IMR-90 (cell line): ENCODE measurements at regions not wholly inside any gene's neighbourhood (a gene's known extent, or its start where the extent isn't known, plus 50 kb on each side); places are given as distances from the start of the nearest gene placed in this dataset.

Experiments used
- ATAC-seq: fragments of 200-7000 bp; cut with Tn5 transposase; 2 replicates; pipeline ENCODE4 v1.9.1; 2020; ENCODE audit warnings: low read depth, mild to moderate bottlenecking, moderate library complexity
- BruUV-seq: library from RNA; stranded (reverse); fragments of 400-500 nt; replicated peaks from 2 replicates; lab custom pipeline; 2021; lab: Mats Ljungman, UMichigan
- CTCF ChIA-PET: fragments of 300-600 bp; formaldehyde crosslinking; extraction: SDS; loops from one replicate; lab custom pipeline; 2021; ENCODE audit warnings: antibody characterized with exemption; lab: Yijun Ruan, JAX
- POLR2A ChIA-PET: fragments of 300-600 bp; sonication (Branson Sonifier 250); formaldehyde crosslinking; loops from one replicate; lab custom pipeline; 2022; ENCODE audit warnings: antibody characterized with exemption; ENCODE audit not compliant: unreplicated experiment; lab: Charles Lee
- DNase-seq: peaks from one replicate; pipeline ENCODE4 v3.0.0; 2013
- H2AFZ ChIP-seq: replicated peaks from 2 replicates; pipeline ENCODE3; 2013; ENCODE audit warnings: low read length, mild to moderate bottlenecking; ENCODE audit not compliant: poor library complexity
- H2AK5ac ChIP-seq: 2 replicates; pipeline ENCODE4 v1.6.1; 2013; ENCODE audit warnings: low read depth, low read length, inconsistent platforms
- H2AK9ac ChIP-seq: replicated peaks from 2 replicates; pipeline ENCODE3; 2013; ENCODE audit warnings: mild to moderate bottlenecking, low read depth, low read length, moderate library complexity; ENCODE audit not compliant: poor library complexity
- H2BK120ac ChIP-seq: 2 replicates; pipeline ENCODE4 v1.6.1; 2013; ENCODE audit warnings: low read depth, low read length, inconsistent platforms
- H2BK15ac ChIP-seq: 3 replicates; pipeline ENCODE4 v1.6.1; 2013; ENCODE audit warnings: low read depth, low read length, inconsistent platforms
- H2BK20ac ChIP-seq: 2 replicates; pipeline ENCODE4 v1.6.1; 2013; ENCODE audit warnings: low read depth, mild to moderate bottlenecking, inconsistent platforms, low read length, moderate library complexity
- H2BK5ac ChIP-seq: 2 replicates; pipeline ENCODE4 v1.6.1; 2013; ENCODE audit warnings: mild to moderate bottlenecking, low read depth, low read length, inconsistent platforms; ENCODE audit not compliant: poor library complexity, severe bottlenecking
- H3K14ac ChIP-seq: replicated peaks from 2 replicates; pipeline ENCODE4 v1.6.1; 2013; ENCODE audit warnings: low read depth, low read length, inconsistent platforms
- H3K18ac ChIP-seq: 2 replicates; pipeline ENCODE4 v1.6.1; 2013; ENCODE audit warnings: low read depth, low read length, control low read depth
- H3K23ac ChIP-seq: 2 replicates; pipeline ENCODE4 v1.6.1; 2013; ENCODE audit warnings: low read depth, low read length, inconsistent platforms
- H3K27ac ChIP-seq: 2 replicates; pipeline ENCODE4 v1.5.1; 2013; ENCODE audit warnings: mild to moderate bottlenecking, control low read depth, low read length; ENCODE audit not compliant: insufficient read depth
- H3K27me3 ChIP-seq: 2 replicates; pipeline ENCODE4 v1.6.1; 2013; ENCODE audit warnings: low read length; ENCODE audit not compliant: control insufficient read depth, insufficient read depth
- H3K36me3 ChIP-seq: 2 replicates; pipeline ENCODE4 v1.6.1; 2013; ENCODE audit warnings: low read length, mixed read lengths; ENCODE audit not compliant: control insufficient read depth, insufficient read depth
- H3K4ac ChIP-seq: 2 replicates; pipeline ENCODE4 v1.6.1; 2013; ENCODE audit warnings: low read depth, low read length, inconsistent platforms
- H3K4me1 ChIP-seq: 2 replicates; pipeline ENCODE4 v1.6.1; 2013; ENCODE audit warnings: low read length, mixed read lengths; ENCODE audit not compliant: control insufficient read depth, insufficient read depth
- H3K4me2 ChIP-seq: 2 replicates; pipeline ENCODE4 v1.6.1; 2013; ENCODE audit warnings: low read depth, mild to moderate bottlenecking, control low read depth, low read length, moderate library complexity
- H3K4me3 ChIP-seq: 2 replicates; pipeline ENCODE4 v1.5.1; 2013; ENCODE audit warnings: low read depth, mild to moderate bottlenecking, control low read depth, low read length, moderate library complexity; ENCODE audit not compliant: insufficient read depth
- H3K56ac ChIP-seq: 2 replicates; pipeline ENCODE4 v1.6.1; 2013; ENCODE audit warnings: low read length, inconsistent platforms; ENCODE audit not compliant: insufficient read depth; ENCODE audit errors: extremely low read depth
- H3K79me1 ChIP-seq, 2 experiments: 2 replicates each; pipeline ENCODE4 v1.6.1; 2013; ENCODE audit warnings: low read length in 2 of 2, inconsistent platforms in 1 of 2, low read depth in 1 of 2
- H3K9ac ChIP-seq: 2 replicates; pipeline ENCODE4 v1.6.1; 2013; ENCODE audit warnings: low read depth, low read length, control low read depth
- H3K9me1 ChIP-seq: 2 replicates; pipeline ENCODE4 v1.6.1; 2013; ENCODE audit warnings: low read length, inconsistent platforms; ENCODE audit not compliant: insufficient read depth
- H3K9me3 ChIP-seq: 2 replicates; pipeline ENCODE4 v1.6.1; 2013; ENCODE audit warnings: low read length; ENCODE audit not compliant: control insufficient read depth, insufficient read depth
- H4K20me1 ChIP-seq: 2 replicates; pipeline ENCODE4 v1.6.1; 2013; ENCODE audit warnings: low read length, inconsistent platforms; ENCODE audit not compliant: insufficient read depth
- H4K5ac ChIP-seq: 2 replicates; pipeline ENCODE4 v1.6.1; 2013; ENCODE audit warnings: mild to moderate bottlenecking, low read depth, low read length, control low read depth
- H4K8ac ChIP-seq, 2 experiments: 2 replicates each; pipeline ENCODE4 v1.6.1; 2013; ENCODE audit warnings: low read depth in 2 of 2, low read length in 2 of 2, control low read depth in 1 of 2, inconsistent platforms in 1 of 2
- H4K91ac ChIP-seq: 2 replicates; pipeline ENCODE4 v1.6.1; 2013; ENCODE audit warnings: low read depth, low read length, inconsistent platforms; ENCODE audit not compliant: insufficient read depth
- BHLHE40 ChIP-seq: fragments of 150-350 bp; IDR thresholded peaks from 2 replicates; pipeline ENCODE4 v1.6.1; 2016; ENCODE audit warnings: mild to moderate bottlenecking, low read depth, low read length
- CEBPB ChIP-seq: IDR thresholded peaks from 2 replicates; pipeline ENCODE4 v1.6.1; 2012; ENCODE audit warnings: low read depth, low read length, improper control_type of control experiment
- CHD1 ChIP-seq: IDR thresholded peaks from 2 replicates; pipeline ENCODE4 v1.6.1; 2012; ENCODE audit warnings: low read depth, low read length, improper control_type of control experiment
- CTCF ChIP-seq: conservative IDR thresholded peaks from 2 replicates; pipeline ENCODE4 v1.5.1; 2012; ENCODE audit warnings: mild to moderate bottlenecking, low read depth, low read length, improper control_type of control experiment
- ELK1 ChIP-seq: fragments of 150-350 bp; IDR thresholded peaks from 2 replicates; pipeline ENCODE4 v1.6.1; 2016; ENCODE audit warnings: low read depth, mild to moderate bottlenecking, low read length, moderate library complexity, borderline replicate concordance
- FOS ChIP-seq: fragments of 150-350 bp; IDR thresholded peaks from 2 replicates; pipeline ENCODE4 v1.6.1; 2016; ENCODE audit warnings: low read depth, low read length
- MAFK ChIP-seq: IDR thresholded peaks from 2 replicates; pipeline ENCODE4 v1.6.1; 2012; ENCODE audit warnings: low read depth, low read length, improper control_type of control experiment
- MAZ ChIP-seq: IDR thresholded peaks from 2 replicates; pipeline ENCODE4 v1.6.1; 2012; ENCODE audit warnings: low read depth, mild to moderate bottlenecking, low read length, improper control_type of control experiment, moderate library complexity, borderline replicate concordance
- MXI1 ChIP-seq: IDR thresholded peaks from 2 replicates; pipeline ENCODE4 v1.6.1; 2012; ENCODE audit warnings: low read depth, mild to moderate bottlenecking, low read length, moderate library complexity, borderline replicate concordance
- NFE2L2 ChIP-seq: fragments of 150-350 bp; IDR thresholded peaks from 2 replicates; pipeline ENCODE4 v1.6.1; 2016; ENCODE audit warnings: low read depth, mild to moderate bottlenecking, low read length
- RAD21 ChIP-seq: IDR thresholded peaks from 2 replicates; pipeline ENCODE4 v1.6.1; 2012; ENCODE audit warnings: low read length, improper control_type of control experiment
- RCOR1 ChIP-seq: IDR thresholded peaks from 2 replicates; pipeline ENCODE4 v1.6.1; 2012; ENCODE audit warnings: mild to moderate bottlenecking, low read length, improper control_type of control experiment; ENCODE audit not compliant: insufficient replicate concordance
- RFX5 ChIP-seq: IDR thresholded peaks from 2 replicates; pipeline ENCODE4 v1.8.0; 2012; ENCODE audit warnings: low read depth, mild to moderate bottlenecking, low read length, moderate library complexity
- SMC3 ChIP-seq: fragments of 150-350 bp; IDR thresholded peaks from 2 replicates; pipeline ENCODE4 v1.6.1; 2016; ENCODE audit warnings: low read depth, mild to moderate bottlenecking, antibody characterized with exemption, low read length, moderate library complexity
- USF2 ChIP-seq: fragments of 150-350 bp; IDR thresholded peaks from 2 replicates; pipeline ENCODE4 v1.6.1; 2017; ENCODE audit warnings: mild to moderate bottlenecking, antibody characterized with exemption, low read length, low read depth
- WGBS, 2 experiments: methylation state at CpG; one replicate each; pipeline versions ENCODE4 v1.1.5 to v1.1.7; 2013; ENCODE audit warnings: missing lambda C conversion rate in 2 of 2; ENCODE audit not compliant: insufficient read length in 1 of 2; ENCODE audit errors: extremely low coverage in 2 of 2; 5-methylcytosine and 5-hydroxymethylcytosine counted together
- dilution Hi-C: fragments of 300-500 bp; cut with HindIII; formaldehyde crosslinking; loops from one replicate; pipeline ENCODE4 v1.14.3; 2018; ENCODE audit warnings: low sequenced_read_pairs; ENCODE audit not compliant: unreplicated experiment
- in situ Hi-C: fragments of 300-500 bp; cut with MboI; formaldehyde crosslinking; loops from 3 replicates; pipeline ENCODE4 v1.14.3; 2019; ENCODE audit warnings: low sequenced_read_pairs, inconsistent platforms, mixed read lengths
- intact Hi-C: fragments of 100-400 bp; cut with micrococcal nuclease; formaldehyde crosslinking; loops from 2 replicates; pipeline ENCODE4 v1.10.0; 2022

- POLR2A ChIA-PET: no interaction called here
- BruUV-seq: no TSS peak
- Histone ChIP-seq H4K91ac (no peak overlapping the region), H4K8ac (no peak overlapping the region), H2BK120ac (no peak overlapping the region), H4K5ac (no peak overlapping the region), H3K4me2 (no peak overlapping the region), H3K4me1 (no peaks in the 10 kb centered on the region), H3K79me1 (no peaks in the 10 kb centered on the region), H3K4me3 (no peak overlapping the region), H3K27me3 (no peaks in the 10 kb centered on the region), H2BK5ac (no peak overlapping the region), H3K9me3 (no peaks in the 10 kb centered on the region), H3K56ac (no peak overlapping the region), H3K9me1 (no peaks in the 10 kb centered on the region), H2BK20ac (no peak overlapping the region), H3K14ac (no peak overlapping the region), H3K4ac (no peak overlapping the region), H3K23ac (no peak overlapping the region), H2AK5ac (no peak overlapping the region), H3K27ac (no peak overlapping the region), H2AFZ (no peak overlapping the region), H3K18ac (no peak overlapping the region), H4K20me1 (no peaks in the 10 kb centered on the region), H3K9ac (no peak overlapping the region), H2AK9ac (no peak overlapping the region), H3K36me3 (no peaks in the 10 kb centered on the region), H2BK15ac (no peak overlapping the region)
- no peak for TF ChIP-seq RAD21
- no peak for TF ChIP-seq MXI1
- TF ChIP-seq FOS: no peak
- no peak for TF ChIP-seq CHD1
- no peak for TF ChIP-seq BHLHE40
- TF ChIP-seq MAFK: no peak
- no peak for TF ChIP-seq NFE2L2
- no peak for TF ChIP-seq RFX5
- TF ChIP-seq ELK1: no peak
- no peak for TF ChIP-seq CEBPB
- no peak for TF ChIP-seq SMC3
- no peak for TF ChIP-seq RCOR1
- no peak for TF ChIP-seq MAZ
- TF ChIP-seq CTCF: no peak
- TF ChIP-seq USF2: no peak
- in situ Hi-C loops (no loop called here), dilution Hi-C loops (no loop called here), intact Hi-C loops (no loop called here)
- ATAC-seq (no peak), DNase-seq (no peak)
- CTCF ChIA-PET: interaction anchor here (0.6 kb wide), 1 partner anchor 1018 kb away, joined by 4 read pairs; no protein-coding TSS in a partner anchor
- no CpG with 5 or more reads among the region's 4 CpGs for WGBS, 2 experiments
Measured at GRCh38 chrX:121120690-121121605, 73.5 kb downstream of the GLUD2 start.
